Activated CD4-positive, CD25-positive, alpha-beta regulatory T cell treated with anti-CD3 and anti-CD28 coated beads, Interleukin-2, amount 50 U/mL, for 24 hours (primary cell): ENCODE measurements at regions not wholly inside any gene's neighbourhood (a gene's known extent, or its start where the extent isn't known, plus 50 kb on each side); places are given as distances from the start of the nearest gene placed in this dataset.

ENCODE experiments used
- ATAC-seq, 2 donors: fragments of 150-1000 bp; cut with Tn5 transposase; one replicate each; pipeline ENCODE4 v1.10.0; 2021; ENCODE audit warnings: mild to moderate bottlenecking in 1 of 2, moderate library complexity in 1 of 2

- no peak for ATAC-seq
Measured at GRCh38 chr4:176981074-176981473, 188.4 kb upstream of the VEGFC start.

GRCh38 chr4:176981551-176981950 lies 188.8 kb upstream of the VEGFC start:
- ATAC-seq = no peak

- no peak for ATAC-seq
Measured at GRCh38 chr4:176988226-176988625, 195.5 kb upstream of the VEGFC start.

- ATAC-seq = no peak
Measured at GRCh38 chr4:176989186-176989585, 196.5 kb upstream of the VEGFC start.

- ATAC-seq = no peak
Measured at GRCh38 chr4:176999935-177000543, 207.3 kb upstream of the VEGFC start.

- ATAC-seq = no peak
Measured at GRCh38 chr4:177001271-177002175, 208.8 kb upstream of the VEGFC start.

- no peak for ATAC-seq
Measured at GRCh38 chr4:177005674-177006230, 213.0 kb upstream of the VEGFC start.

GRCh38 chr4:177006331-177006730 lies 213.6 kb upstream of the VEGFC start:
- no peak for ATAC-seq

GRCh38 chr4:177008071-177008835 lies 215.5 kb upstream of the VEGFC start:
- no peak for ATAC-seq

- no peak for ATAC-seq
Measured at GRCh38 chr4:177008836-177009501, 216.2 kb upstream of the VEGFC start.

- ATAC-seq = no peak
Measured at GRCh38 chr4:177010418-177010817, 217.7 kb upstream of the VEGFC start.

GRCh38 chr4:177012918-177013545 lies 220.3 kb upstream of the VEGFC start:
- ATAC-seq = no peak

GRCh38 chr4:177016541-177017141 lies 223.9 kb upstream of the VEGFC start:
- ATAC-seq = no peak

- no peak for ATAC-seq
Measured at GRCh38 chr4:177023951-177024350, 231.2 kb upstream of the VEGFC start.

GRCh38 chr4:177032341-177032740 lies 239.6 kb upstream of the VEGFC start:
- ATAC-seq = no peak

- ATAC-seq = no peak
Measured at GRCh38 chr4:177033135-177033534, 240.4 kb upstream of the VEGFC start.

- ATAC-seq = no peak
Measured at GRCh38 chr4:177033632-177034031, 240.9 kb upstream of the VEGFC start.

GRCh38 chr4:177041356-177041755 lies 248.6 kb upstream of the VEGFC start:
- no peak for ATAC-seq

- peak; percentile 67 to 71 for ATAC-seq
Measured at GRCh38 chr4:177047070-177047850, 254.5 kb upstream of the VEGFC start.

GRCh38 chr4:177047851-177048174 lies 255.1 kb upstream of the VEGFC start:
- ATAC-seq = no peak

GRCh38 chr4:177051473-177052060 lies 258.1 kb upstream of the NEIL3 start:
- ATAC-seq = peak; percentile 25 to 59
